Mesodermal cell (in vitro differentiated cells): ENCODE measurements at regions not wholly inside any gene's neighbourhood (a gene's known extent, or its start where the extent isn't known, plus 50 kb on each side); places are given as distances from the start of the nearest gene placed in this dataset.

Experiments
- H3K27ac ChIP-seq: 2 replicates; pipeline ENCODE4 v1.7.0; 2013; ENCODE audit warnings: mild to moderate bottlenecking, low read depth, low read length, moderate library complexity; ENCODE audit not compliant: severe bottlenecking
- H3K36me3 ChIP-seq: 2 replicates; pipeline ENCODE4 v1.7.1; 2013; ENCODE audit warnings: mild to moderate bottlenecking, low read length, moderate library complexity; ENCODE audit not compliant: control insufficient read depth, insufficient read depth
- H3K4me1 ChIP-seq: one replicate; pipeline ENCODE4 v1.7.1; 2013; ENCODE audit warnings: mild to moderate bottlenecking, low read length; ENCODE audit not compliant: insufficient read depth, control insufficient read depth, poor library complexity, severe bottlenecking
- H3K4me3 ChIP-seq: 2 replicates; pipeline ENCODE4 v1.7.0; 2013; ENCODE audit warnings: low read length, control low read depth, mild to moderate bottlenecking; ENCODE audit not compliant: insufficient read depth, poor library complexity, severe bottlenecking; ENCODE audit errors: extremely low read depth
- H3K9me3 ChIP-seq: 2 replicates; pipeline ENCODE4 v1.7.1; 2013; ENCODE audit warnings: mild to moderate bottlenecking, low read length, moderate library complexity; ENCODE audit not compliant: control insufficient read depth
- WGBS, 2 experiments: methylation state at CpG; one replicate each; pipeline ENCODE4 v1.1.5; 2013; ENCODE audit warnings: missing lambda C conversion rate in 2 of 2; ENCODE audit not compliant: insufficient coverage in 2 of 2; 5-methylcytosine and 5-hydroxymethylcytosine counted together

- Histone ChIP-seq H3K9me3 (peaks cover 4% of the 10 kb centered on the region), H3K27ac (no peak overlapping the region), H3K4me3 (no peak overlapping the region), H3K36me3 (no peaks in the 10 kb centered on the region), H3K4me1 (peaks cover 3% of the 10 kb centered on the region)
- WGBS, 2 experiments, result 88 to 97% methylated on average over 3 to 4 of the region's 5 CpGs
Observed at GRCh38 chr6:17047889-17048288, 54.0 kb upstream of the STMND1 start.

GRCh38 chr6:17045581-17046322 is 56.1 kb upstream of the STMND1 start:
- 83 to 85% methylated on average over 3 to 4 of the region's 4 CpGs for WGBS, 2 experiments

GRCh38 chr6:17043148-17043522 is 58.7 kb upstream of the STMND1 start:
- Histone ChIP-seq H3K4me3 (no peak overlapping the region), H3K4me1 (peaks cover 6% of the 10 kb centered on the region), H3K9me3 (peaks cover 4% of the 10 kb centered on the region), H3K36me3 (no peaks in the 10 kb centered on the region), H3K27ac (peak overlapping the region; percentile 41)
- WGBS, 2 experiments, result no CpG with 5 or more reads among the region's 1 CpG

More at GRCh38 chr6:17045581-17046322, 56.1 kb upstream of the STMND1 start:
- Histone ChIP-seq H3K4me1 (peaks cover 6% of the 10 kb centered on the region), H3K9me3 (peaks cover 4% of the 10 kb centered on the region), H3K27ac (peak overlapping the region; percentile 8), H3K4me3 (no peak overlapping the region), H3K36me3 (no peaks in the 10 kb centered on the region)

GRCh38 chr6:17042422-17043147 is 59.3 kb upstream of the STMND1 start:
- Histone ChIP-seq H3K9me3 (peaks cover 4% of the 10 kb centered on the region), H3K4me3 (no peak overlapping the region), H3K27ac (peak overlapping the region; percentile 41), H3K4me1 (peaks cover 6% of the 10 kb centered on the region), H3K36me3 (no peaks in the 10 kb centered on the region)
- WGBS, 2 experiments, result 0 to 46% methylated on average over 1 to 2 of the region's 5 CpGs

GRCh38 chr6:17039266-17039665 is 62.6 kb upstream of the STMND1 start:
- H3K36me3 ChIP-seq, result no peaks in the 10 kb centered on the region
- H3K4me3 ChIP-seq, result no peak overlapping the region
- WGBS, 2 experiments, result 100% methylated on average over 1 of the region's 4 CpGs; no CpG with 5 or more reads in 1 of the 2 experiments
- H3K27ac ChIP-seq, result no peak overlapping the region
- peaks cover under 1% of the 10 kb centered on the region for H3K9me3 ChIP-seq
- peaks cover 6% of the 10 kb centered on the region for H3K4me1 ChIP-seq

GRCh38 chr6:17038316-17038715 is 63.5 kb upstream of the STMND1 start:
- peaks cover 6% of the 10 kb centered on the region for H3K4me1 ChIP-seq
- no peak overlapping the region for H3K4me3 ChIP-seq
- no peaks in the 10 kb centered on the region for H3K9me3 ChIP-seq
- H3K27ac ChIP-seq, result no peak overlapping the region
- no peaks in the 10 kb centered on the region for H3K36me3 ChIP-seq
- no CpG with 5 or more reads among the region's 2 CpGs for WGBS, 2 experiments

- no peak overlapping the region for H3K27ac ChIP-seq
- 88 to 100% methylated on average over 3 of the region's 5 CpGs for WGBS, 2 experiments
Observed at GRCh38 chr6:17036065-17036393, 65.8 kb upstream of the STMND1 start.

GRCh38 chr6:17035257-17036064 is 66.4 kb upstream of the STMND1 start:
- Histone ChIP-seq H3K9me3 (no peaks in the 10 kb centered on the region), H3K4me3 (no peak overlapping the region), H3K36me3 (no peaks in the 10 kb centered on the region), H3K27ac (no peak overlapping the region), H3K4me1 (no peaks in the 10 kb centered on the region)
- 96 to 97% methylated on average over 4 to 6 of the region's 8 CpGs for WGBS, 2 experiments

More at GRCh38 chr6:17036065-17036393, 65.8 kb upstream of the STMND1 start:
- Histone ChIP-seq H3K36me3 (no peaks in the 10 kb centered on the region), H3K4me1 (no peaks in the 10 kb centered on the region), H3K9me3 (no peaks in the 10 kb centered on the region), H3K4me3 (no peak overlapping the region)

GRCh38 chr6:17033746-17034145 is 68.1 kb upstream of the STMND1 start:
- 93 to 94% methylated on average over 3 to 4 of the region's 4 CpGs for WGBS, 2 experiments
- H3K27ac ChIP-seq, result no peak overlapping the region
- no peaks in the 10 kb centered on the region for H3K4me1 ChIP-seq
- H3K4me3 ChIP-seq, result no peak overlapping the region
- peaks cover under 1% of the 10 kb centered on the region for H3K9me3 ChIP-seq
- no peaks in the 10 kb centered on the region for H3K36me3 ChIP-seq

- no peak overlapping the region for H3K4me3 ChIP-seq
- WGBS, 2 experiments, result 93% methylated on average over 12 of the region's 12 CpGs
Observed at GRCh38 chr6:17032988-17033634, 68.7 kb upstream of the STMND1 start.

More at GRCh38 chr6:17032988-17033634, 68.7 kb upstream of the STMND1 start:
- Histone ChIP-seq H3K4me1 (no peaks in the 10 kb centered on the region), H3K36me3 (no peaks in the 10 kb centered on the region), H3K27ac (no peak overlapping the region), H3K9me3 (peaks cover 5% of the 10 kb centered on the region)
